Hepatocyte (in vitro differentiated cells): ENCODE measurements at regions not wholly inside any gene's neighbourhood (a gene's known extent, or its start where the extent isn't known, plus 50 kb on each side); places are given as distances from the start of the nearest gene placed in this dataset.

Experiments
- DNase-seq: peaks from one replicate; pipeline ENCODE4 v3.0.0-alpha.2; 2016; ENCODE audit warnings: low spot score
- H2AFZ ChIP-seq: fragments of 200-600 bp; sonication (generic); 2 replicates; pipeline ENCODE4 v1.6.0; 2016; ENCODE audit warnings: antibody characterized with exemption, mild to moderate bottlenecking
- H3K27ac ChIP-seq: fragments of 200-600 bp; sonication (generic); 2 replicates; pipeline ENCODE4 v1.5.1; 2016; ENCODE audit warnings: mild to moderate bottlenecking
- H3K27me3 ChIP-seq: fragments of 200-600 bp; sonication (generic); 2 replicates; pipeline ENCODE4 v1.6.1; 2016
- H3K36me3 ChIP-seq: fragments of 200-600 bp; sonication (generic); replicated peaks from 2 replicates; pipeline ENCODE4 v1.5.1; 2016; ENCODE audit warnings: low read depth; ENCODE audit not compliant: insufficient read depth
- H3K4me1 ChIP-seq: fragments of 200-600 bp; sonication (generic); 2 replicates; pipeline ENCODE4 v1.5.1; 2016; ENCODE audit warnings: mild to moderate bottlenecking, moderate library complexity; ENCODE audit not compliant: insufficient read depth
- H3K4me2 ChIP-seq: fragments of 200-600 bp; sonication (generic); 2 replicates; pipeline ENCODE4 v1.6.0; 2016
- H3K4me3 ChIP-seq: fragments of 200-600 bp; sonication (generic); 2 replicates; pipeline ENCODE4 v1.5.1; 2016; ENCODE audit warnings: mild to moderate bottlenecking
- H3K79me2 ChIP-seq: fragments of 200-600 bp; sonication (generic); 2 replicates; pipeline ENCODE4 v1.6.0; 2017; ENCODE audit warnings: mild to moderate bottlenecking
- H3K9me2 ChIP-seq: fragments of 200-600 bp; sonication (generic); replicated peaks from 2 replicates; pipeline ENCODE4 v1.6.0; 2017; ENCODE audit warnings: mild to moderate bottlenecking; ENCODE audit not compliant: insufficient read depth
- H3K9me3 ChIP-seq: fragments of 200-600 bp; sonication (generic); 2 replicates; pipeline ENCODE4 v1.5.1; 2016; ENCODE audit warnings: low read depth, mild to moderate bottlenecking
- H4K20me1 ChIP-seq: fragments of 200-600 bp; sonication (generic); 2 replicates; pipeline ENCODE4 v1.6.0; 2016; ENCODE audit warnings: mild to moderate bottlenecking; ENCODE audit not compliant: insufficient read depth, poor library complexity, severe bottlenecking
- EZH2 ChIP-seq: fragments of 200-600 bp; sonication (generic); IDR thresholded peaks from 2 replicates; pipeline ENCODE4 v1.6.1; 2016; ENCODE audit warnings: antibody characterized with exemption, mild to moderate bottlenecking, borderline replicate concordance
- EZH2phosphoT487 ChIP-seq: fragments of 200-600 bp; sonication (generic); IDR thresholded peaks from one replicate; pipeline ENCODE4 v1.6.1; 2018; ENCODE audit warnings: antibody characterized with exemption, mild to moderate bottlenecking, low read depth, moderate library complexity; ENCODE audit not compliant: unreplicated experiment, severe bottlenecking
- WGBS: methylation state at CpG from one replicate; pipeline ENCODE4 v1.1.6; 2016; ENCODE audit warnings: low lambda C conversion rate; ENCODE audit errors: missing lambda C conversion rate; 5-methylcytosine and 5-hydroxymethylcytosine counted together
- TF ChIP-seq, protein P1 (sequence below): fragments of 200-600 bp; sonication (generic); IDR thresholded peaks from 2 replicates; pipeline ENCODE4 v1.5.1; 2016; ENCODE audit warnings: antibody characterized with exemption, mild to moderate bottlenecking; ENCODE audit not compliant: poor library complexity

DNA sequence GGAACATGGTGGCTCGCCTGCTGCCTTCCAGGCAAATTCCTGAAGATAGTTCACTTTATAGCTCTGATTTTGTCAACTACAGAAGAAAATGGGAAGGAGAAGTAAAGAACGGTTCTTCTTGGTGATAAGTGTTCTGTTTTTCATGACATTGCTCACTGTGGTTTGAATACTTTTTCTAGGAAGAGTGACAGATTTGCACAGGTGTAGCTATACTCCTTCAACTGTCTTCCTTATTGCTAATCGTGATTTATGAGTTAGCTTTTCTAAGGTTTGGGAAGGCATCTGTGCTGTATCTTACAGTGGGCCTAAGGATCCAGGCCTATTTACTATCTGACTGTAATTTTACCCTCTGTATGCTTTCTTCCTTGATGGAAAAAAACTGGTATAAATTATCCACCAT, 405.6 kb downstream of the NDFIP2 start:
- WGBS = 53% methylated on average over 3 of the region's 3 CpGs
- TF ChIP-seq, protein P1, sequence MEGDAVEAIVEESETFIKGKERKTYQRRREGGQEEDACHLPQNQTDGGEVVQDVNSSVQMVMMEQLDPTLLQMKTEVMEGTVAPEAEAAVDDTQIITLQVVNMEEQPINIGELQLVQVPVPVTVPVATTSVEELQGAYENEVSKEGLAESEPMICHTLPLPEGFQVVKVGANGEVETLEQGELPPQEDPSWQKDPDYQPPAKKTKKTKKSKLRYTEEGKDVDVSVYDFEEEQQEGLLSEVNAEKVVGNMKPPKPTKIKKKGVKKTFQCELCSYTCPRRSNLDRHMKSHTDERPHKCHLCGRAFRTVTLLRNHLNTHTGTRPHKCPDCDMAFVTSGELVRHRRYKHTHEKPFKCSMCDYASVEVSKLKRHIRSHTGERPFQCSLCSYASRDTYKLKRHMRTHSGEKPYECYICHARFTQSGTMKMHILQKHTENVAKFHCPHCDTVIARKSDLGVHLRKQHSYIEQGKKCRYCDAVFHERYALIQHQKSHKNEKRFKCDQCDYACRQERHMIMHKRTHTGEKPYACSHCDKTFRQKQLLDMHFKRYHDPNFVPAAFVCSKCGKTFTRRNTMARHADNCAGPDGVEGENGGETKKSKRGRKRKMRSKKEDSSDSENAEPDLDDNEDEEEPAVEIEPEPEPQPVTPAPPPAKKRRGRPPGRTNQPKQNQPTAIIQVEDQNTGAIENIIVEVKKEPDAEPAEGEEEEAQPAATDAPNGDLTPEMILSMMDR = no peak
- TF ChIP-seq EZH2 = no peak
- no peak for TF ChIP-seq EZH2phosphoT487
- H2AFZ ChIP-seq = no peak overlapping the region

DNA sequence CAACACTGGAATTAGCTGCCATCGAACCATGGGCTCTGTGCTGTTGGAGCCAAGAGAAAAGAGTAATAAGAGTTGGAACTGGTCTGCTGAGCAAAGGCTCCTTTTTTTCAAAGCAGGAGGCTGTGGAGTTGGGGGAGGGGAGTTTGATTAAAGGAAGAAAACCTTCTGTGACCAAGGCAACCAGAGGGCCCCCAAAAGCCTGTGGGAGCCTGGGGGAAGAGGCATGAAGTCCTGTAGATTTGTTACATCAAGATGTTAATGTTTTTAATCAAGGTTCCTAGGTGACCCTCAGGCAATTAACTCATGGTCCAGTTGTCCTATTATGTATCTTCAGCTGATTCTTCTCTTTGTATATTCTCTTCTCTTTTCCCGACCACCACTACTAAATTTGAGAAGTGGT, 403.9 kb downstream of the NDFIP2 start:
- DNase-seq = no peak
- no peaks in the 10 kb centered on the region for H3K36me3 ChIP-seq
- no peaks in the 10 kb centered on the region for H4K20me1 ChIP-seq
- no peak overlapping the region for H2AFZ ChIP-seq
- H3K79me2 ChIP-seq = no peaks in the 10 kb centered on the region
- H3K4me2 ChIP-seq = no peak overlapping the region
- TF ChIP-seq EZH2phosphoT487 = no peak
- no peak for TF ChIP-seq EZH2
- TF ChIP-seq, protein P1 = no peak
- no peaks in the 10 kb centered on the region for H3K9me3 ChIP-seq
- no peaks in the 10 kb centered on the region for H3K27me3 ChIP-seq
- H3K4me1 ChIP-seq = no peaks in the 10 kb centered on the region
- no peak overlapping the region for H3K27ac ChIP-seq
- H3K4me3 ChIP-seq = no peak overlapping the region
- WGBS = 83% methylated on average over 2 of the region's 2 CpGs
- no peaks in the 10 kb centered on the region for H3K9me2 ChIP-seq

More for the DNA sequence above, 405.6 kb downstream of the NDFIP2 start:
- Histone ChIP-seq H3K4me1 (no peaks in the 10 kb centered on the region), H3K27ac (no peak overlapping the region), H3K79me2 (no peaks in the 10 kb centered on the region), H3K27me3 (no peaks in the 10 kb centered on the region), H3K4me3 (no peak overlapping the region), H3K9me3 (no peaks in the 10 kb centered on the region), H3K9me2 (no peaks in the 10 kb centered on the region), H3K4me2 (no peak overlapping the region), H3K36me3 (no peaks in the 10 kb centered on the region), H4K20me1 (no peaks in the 10 kb centered on the region)
- no peak for DNase-seq

DNA sequence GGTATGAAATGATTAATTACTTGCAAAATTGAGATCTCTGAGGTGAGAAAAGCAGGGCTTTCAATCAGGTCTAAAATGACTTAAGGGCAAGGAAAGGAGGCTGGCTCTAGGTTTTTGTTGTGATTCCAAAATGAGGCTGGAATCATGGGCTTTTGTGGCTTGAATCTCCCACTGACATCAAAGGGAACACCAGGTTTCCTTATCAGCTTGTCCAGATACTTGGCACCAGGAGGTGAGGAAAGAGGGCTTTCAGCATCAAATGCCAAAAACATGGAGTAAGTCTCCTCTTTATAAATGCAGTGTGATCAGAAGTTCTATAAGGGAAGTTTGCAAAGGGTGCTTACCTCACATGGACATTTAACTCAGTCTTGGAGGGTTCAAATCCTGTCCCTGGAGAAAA, 402.3 kb downstream of the NDFIP2 start:
- TF ChIP-seq, protein P1 = no peak
- TF ChIP-seq EZH2phosphoT487 (no peak), EZH2 (no peak)
- Histone ChIP-seq H2AFZ (no peak overlapping the region), H3K4me2 (no peak overlapping the region), H3K27ac (no peak overlapping the region), H3K79me2 (no peaks in the 10 kb centered on the region), H3K4me1 (no peaks in the 10 kb centered on the region), H3K9me3 (no peaks in the 10 kb centered on the region), H3K9me2 (no peaks in the 10 kb centered on the region), H3K4me3 (no peak overlapping the region), H4K20me1 (no peaks in the 10 kb centered on the region), H3K27me3 (no peaks in the 10 kb centered on the region), H3K36me3 (no peaks in the 10 kb centered on the region)
- DNase-seq = no peak

DNA sequence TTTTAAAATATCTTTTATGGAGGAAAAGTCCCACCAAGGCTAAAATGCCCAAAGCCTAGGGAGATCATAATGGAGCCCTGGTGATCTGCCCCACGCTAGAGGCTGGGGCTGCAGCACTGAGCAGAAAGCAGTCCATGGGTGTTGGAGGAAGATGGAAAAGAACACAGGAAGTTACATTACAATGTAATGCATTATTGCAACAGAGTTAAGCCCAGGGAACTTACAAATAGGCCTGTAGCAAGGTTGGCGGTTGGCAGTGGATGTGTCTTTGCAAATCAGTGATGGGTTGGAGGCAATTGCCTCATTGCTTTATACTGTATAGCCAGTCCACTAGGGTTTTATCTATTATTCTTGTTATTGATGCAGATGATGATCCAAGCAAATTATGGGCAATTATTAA, 399.9 kb downstream of the NDFIP2 start:
- Histone ChIP-seq H3K36me3 (no peaks in the 10 kb centered on the region), H3K9me3 (no peaks in the 10 kb centered on the region), H2AFZ (no peak overlapping the region), H3K79me2 (no peaks in the 10 kb centered on the region), H3K9me2 (no peaks in the 10 kb centered on the region), H3K27ac (no peak overlapping the region), H3K4me3 (no peak overlapping the region), H3K27me3 (no peaks in the 10 kb centered on the region), H3K4me1 (no peaks in the 10 kb centered on the region), H3K4me2 (no peak overlapping the region), H4K20me1 (no peaks in the 10 kb centered on the region)
- no peak for DNase-seq
- 93% methylated on average over 2 of the region's 2 CpGs for WGBS
- TF ChIP-seq EZH2phosphoT487 (no peak), EZH2 (no peak)
- TF ChIP-seq, protein P1 = no peak
